ENCODE measurements at regions not wholly inside any gene's neighbourhood (a gene's known extent, or its start where the extent isn't known, plus 50 kb on each side); places are given as distances from the start of the nearest gene placed in this dataset.

GRCh38 chr2:107428781-107429180 is 397.9 kb upstream of the RGPD4 start:
- no peak for TF ChIP-seq CTCF (conservative IDR thresholded peaks at IDR 0.05; ENCODE audit: control insufficient read depth, insufficient read depth, low read depth, low read length)
- H3K4me3 ChIP-seq (ENCODE audit: control insufficient read depth, low read depth, low read length), result no peak overlapping the region
- DNase-seq (ENCODE audit: low read depth), result no peak

- DNase-seq (ENCODE audit: low read depth), result no peak
- no peak for TF ChIP-seq CTCF (conservative IDR thresholded peaks at IDR 0.05; ENCODE audit: control insufficient read depth, insufficient read depth, low read depth, low read length)
- no peak overlapping the region for H3K4me3 ChIP-seq (ENCODE audit: control insufficient read depth, low read depth, low read length)
Measured at GRCh38 chr2:107430006-107430405, 396.7 kb upstream of the RGPD4 start.

GRCh38 chr2:107430596-107431266 is 396.0 kb upstream of the RGPD4 start:
- H3K4me3 ChIP-seq (ENCODE audit: control insufficient read depth, low read depth, low read length), result no peak overlapping the region
- DNase-seq (ENCODE audit: low read depth), result no peak
- no peak for TF ChIP-seq CTCF (conservative IDR thresholded peaks at IDR 0.05; ENCODE audit: control insufficient read depth, insufficient read depth, low read depth, low read length)

- no peak for DNase-seq (ENCODE audit: low read depth)
- no peak for TF ChIP-seq CTCF (conservative IDR thresholded peaks at IDR 0.05; ENCODE audit: control insufficient read depth, insufficient read depth, low read depth, low read length)
Measured at GRCh38 chr2:107436281-107436680, 390.4 kb upstream of the RGPD4 start.

GRCh38 chr2:107437265-107437664 is 389.4 kb upstream of the RGPD4 start:
- no peak for TF ChIP-seq CTCF (conservative IDR thresholded peaks at IDR 0.05; ENCODE audit: control insufficient read depth, insufficient read depth, low read depth, low read length)
- H3K4me3 ChIP-seq (ENCODE audit: control insufficient read depth, low read depth, low read length), result no peak overlapping the region
- DNase-seq (ENCODE audit: low read depth), result no peak

More at GRCh38 chr2:107436281-107436680, 390.4 kb upstream of the RGPD4 start:
- no peak overlapping the region for H3K4me3 ChIP-seq (ENCODE audit: control insufficient read depth, low read depth, low read length)

- DNase-seq (ENCODE audit: low read depth), result peak; percentile 3
- TF ChIP-seq CTCF (conservative IDR thresholded peaks at IDR 0.05; ENCODE audit: control insufficient read depth, insufficient read depth, low read depth, low read length), result no peak
- no peak overlapping the region for H3K4me3 ChIP-seq (ENCODE audit: control insufficient read depth, low read depth, low read length)
Measured at GRCh38 chr2:107437807-107438206, 388.9 kb upstream of the RGPD4 start.

GRCh38 chr2:107448160-107448559 is 378.5 kb upstream of the RGPD4 start:
- DNase-seq (ENCODE audit: low read depth), result no peak
- no peak for TF ChIP-seq CTCF (conservative IDR thresholded peaks at IDR 0.05; ENCODE audit: control insufficient read depth, insufficient read depth, low read depth, low read length)
- H3K4me3 ChIP-seq (ENCODE audit: control insufficient read depth, low read depth, low read length), result no peak overlapping the region

All from fibroblast of mammary gland (primary cell).